IMR-90 (cell line): ENCODE measurements at regions not wholly inside any gene's neighbourhood (a gene's known extent, or its start where the extent isn't known, plus 50 kb on each side); places are given as distances from the start of the nearest gene placed in this dataset.

Experiments used
- ATAC-seq: fragments of 200-7000 bp; cut with Tn5 transposase; 2 replicates; pipeline ENCODE4 v1.9.1; 2020; ENCODE audit warnings: low read depth, mild to moderate bottlenecking, moderate library complexity
- BruUV-seq: library from RNA; stranded (reverse); fragments of 400-500 nt; replicated peaks from 2 replicates; lab custom pipeline; 2021; lab: Mats Ljungman, UMichigan
- CTCF ChIA-PET: fragments of 300-600 bp; formaldehyde crosslinking; extraction: SDS; loops from one replicate; lab custom pipeline; 2021; ENCODE audit warnings: antibody characterized with exemption; lab: Yijun Ruan, JAX
- POLR2A ChIA-PET: fragments of 300-600 bp; sonication (Branson Sonifier 250); formaldehyde crosslinking; loops from one replicate; lab custom pipeline; 2022; ENCODE audit warnings: antibody characterized with exemption; ENCODE audit not compliant: unreplicated experiment; lab: Charles Lee
- DNase-seq: peaks from one replicate; pipeline ENCODE4 v3.0.0; 2013
- H2AFZ ChIP-seq: replicated peaks from 2 replicates; pipeline ENCODE3; 2013; ENCODE audit warnings: low read length, mild to moderate bottlenecking; ENCODE audit not compliant: poor library complexity
- H2AK5ac ChIP-seq: 2 replicates; pipeline ENCODE4 v1.6.1; 2013; ENCODE audit warnings: low read depth, low read length, inconsistent platforms
- H2AK9ac ChIP-seq: replicated peaks from 2 replicates; pipeline ENCODE3; 2013; ENCODE audit warnings: mild to moderate bottlenecking, low read depth, low read length, moderate library complexity; ENCODE audit not compliant: poor library complexity
- H2BK120ac ChIP-seq: 2 replicates; pipeline ENCODE4 v1.6.1; 2013; ENCODE audit warnings: low read depth, low read length, inconsistent platforms
- H2BK15ac ChIP-seq: 3 replicates; pipeline ENCODE4 v1.6.1; 2013; ENCODE audit warnings: low read depth, low read length, inconsistent platforms
- H2BK20ac ChIP-seq: 2 replicates; pipeline ENCODE4 v1.6.1; 2013; ENCODE audit warnings: low read depth, mild to moderate bottlenecking, inconsistent platforms, low read length, moderate library complexity
- H2BK5ac ChIP-seq: 2 replicates; pipeline ENCODE4 v1.6.1; 2013; ENCODE audit warnings: mild to moderate bottlenecking, low read depth, low read length, inconsistent platforms; ENCODE audit not compliant: poor library complexity, severe bottlenecking
- H3K14ac ChIP-seq: replicated peaks from 2 replicates; pipeline ENCODE4 v1.6.1; 2013; ENCODE audit warnings: low read depth, low read length, inconsistent platforms
- H3K18ac ChIP-seq: 2 replicates; pipeline ENCODE4 v1.6.1; 2013; ENCODE audit warnings: low read depth, low read length, control low read depth
- H3K23ac ChIP-seq: 2 replicates; pipeline ENCODE4 v1.6.1; 2013; ENCODE audit warnings: low read depth, low read length, inconsistent platforms
- H3K27ac ChIP-seq: 2 replicates; pipeline ENCODE4 v1.5.1; 2013; ENCODE audit warnings: mild to moderate bottlenecking, control low read depth, low read length; ENCODE audit not compliant: insufficient read depth
- H3K27me3 ChIP-seq: 2 replicates; pipeline ENCODE4 v1.6.1; 2013; ENCODE audit warnings: low read length; ENCODE audit not compliant: control insufficient read depth, insufficient read depth
- H3K36me3 ChIP-seq: 2 replicates; pipeline ENCODE4 v1.6.1; 2013; ENCODE audit warnings: low read length, mixed read lengths; ENCODE audit not compliant: control insufficient read depth, insufficient read depth
- H3K4ac ChIP-seq: 2 replicates; pipeline ENCODE4 v1.6.1; 2013; ENCODE audit warnings: low read depth, low read length, inconsistent platforms
- H3K4me1 ChIP-seq: 2 replicates; pipeline ENCODE4 v1.6.1; 2013; ENCODE audit warnings: low read length, mixed read lengths; ENCODE audit not compliant: control insufficient read depth, insufficient read depth
- H3K4me2 ChIP-seq: 2 replicates; pipeline ENCODE4 v1.6.1; 2013; ENCODE audit warnings: low read depth, mild to moderate bottlenecking, control low read depth, low read length, moderate library complexity
- H3K4me3 ChIP-seq: 2 replicates; pipeline ENCODE4 v1.5.1; 2013; ENCODE audit warnings: low read depth, mild to moderate bottlenecking, control low read depth, low read length, moderate library complexity; ENCODE audit not compliant: insufficient read depth
- H3K56ac ChIP-seq: 2 replicates; pipeline ENCODE4 v1.6.1; 2013; ENCODE audit warnings: low read length, inconsistent platforms; ENCODE audit not compliant: insufficient read depth; ENCODE audit errors: extremely low read depth
- H3K79me1 ChIP-seq, 2 experiments: 2 replicates each; pipeline ENCODE4 v1.6.1; 2013; ENCODE audit warnings: low read length in 2 of 2, inconsistent platforms in 1 of 2, low read depth in 1 of 2
- H3K9ac ChIP-seq: 2 replicates; pipeline ENCODE4 v1.6.1; 2013; ENCODE audit warnings: low read depth, low read length, control low read depth
- H3K9me1 ChIP-seq: 2 replicates; pipeline ENCODE4 v1.6.1; 2013; ENCODE audit warnings: low read length, inconsistent platforms; ENCODE audit not compliant: insufficient read depth
- H3K9me3 ChIP-seq: 2 replicates; pipeline ENCODE4 v1.6.1; 2013; ENCODE audit warnings: low read length; ENCODE audit not compliant: control insufficient read depth, insufficient read depth
- H4K20me1 ChIP-seq: 2 replicates; pipeline ENCODE4 v1.6.1; 2013; ENCODE audit warnings: low read length, inconsistent platforms; ENCODE audit not compliant: insufficient read depth
- H4K5ac ChIP-seq: 2 replicates; pipeline ENCODE4 v1.6.1; 2013; ENCODE audit warnings: mild to moderate bottlenecking, low read depth, low read length, control low read depth
- H4K8ac ChIP-seq, 2 experiments: 2 replicates each; pipeline ENCODE4 v1.6.1; 2013; ENCODE audit warnings: low read depth in 2 of 2, low read length in 2 of 2, control low read depth in 1 of 2, inconsistent platforms in 1 of 2
- H4K91ac ChIP-seq: 2 replicates; pipeline ENCODE4 v1.6.1; 2013; ENCODE audit warnings: low read depth, low read length, inconsistent platforms; ENCODE audit not compliant: insufficient read depth
- BHLHE40 ChIP-seq: fragments of 150-350 bp; IDR thresholded peaks from 2 replicates; pipeline ENCODE4 v1.6.1; 2016; ENCODE audit warnings: mild to moderate bottlenecking, low read depth, low read length
- CEBPB ChIP-seq: IDR thresholded peaks from 2 replicates; pipeline ENCODE4 v1.6.1; 2012; ENCODE audit warnings: low read depth, low read length, improper control_type of control experiment
- FOS ChIP-seq: fragments of 150-350 bp; IDR thresholded peaks from 2 replicates; pipeline ENCODE4 v1.6.1; 2016; ENCODE audit warnings: low read depth, low read length
- MAFK ChIP-seq: IDR thresholded peaks from 2 replicates; pipeline ENCODE4 v1.6.1; 2012; ENCODE audit warnings: low read depth, low read length, improper control_type of control experiment
- MAZ ChIP-seq: IDR thresholded peaks from 2 replicates; pipeline ENCODE4 v1.6.1; 2012; ENCODE audit warnings: low read depth, mild to moderate bottlenecking, low read length, improper control_type of control experiment, moderate library complexity, borderline replicate concordance
- NFE2L2 ChIP-seq: fragments of 150-350 bp; IDR thresholded peaks from 2 replicates; pipeline ENCODE4 v1.6.1; 2016; ENCODE audit warnings: low read depth, mild to moderate bottlenecking, low read length
- POLR2A ChIP-seq: IDR thresholded peaks from 2 replicates; pipeline ENCODE4 v1.6.1; 2012; ENCODE audit warnings: mild to moderate bottlenecking, low read depth, low read length
- RAD21 ChIP-seq: IDR thresholded peaks from 2 replicates; pipeline ENCODE4 v1.6.1; 2012; ENCODE audit warnings: low read length, improper control_type of control experiment
- RFX5 ChIP-seq: IDR thresholded peaks from 2 replicates; pipeline ENCODE4 v1.8.0; 2012; ENCODE audit warnings: low read depth, mild to moderate bottlenecking, low read length, moderate library complexity
- SMC3 ChIP-seq: fragments of 150-350 bp; IDR thresholded peaks from 2 replicates; pipeline ENCODE4 v1.6.1; 2016; ENCODE audit warnings: low read depth, mild to moderate bottlenecking, antibody characterized with exemption, low read length, moderate library complexity
- WGBS, 2 experiments: methylation state at CpG; one replicate each; pipeline versions ENCODE4 v1.1.5 to v1.1.7; 2013; ENCODE audit warnings: missing lambda C conversion rate in 2 of 2; ENCODE audit not compliant: insufficient read length in 1 of 2; ENCODE audit errors: extremely low coverage in 2 of 2; 5-methylcytosine and 5-hydroxymethylcytosine counted together
- dilution Hi-C: fragments of 300-500 bp; cut with HindIII; formaldehyde crosslinking; loops from one replicate; pipeline ENCODE4 v1.14.3; 2018; ENCODE audit warnings: low sequenced_read_pairs; ENCODE audit not compliant: unreplicated experiment
- in situ Hi-C: fragments of 300-500 bp; cut with MboI; formaldehyde crosslinking; loops from 3 replicates; pipeline ENCODE4 v1.14.3; 2019; ENCODE audit warnings: low sequenced_read_pairs, inconsistent platforms, mixed read lengths
- intact Hi-C: fragments of 100-400 bp; cut with micrococcal nuclease; formaldehyde crosslinking; loops from 2 replicates; pipeline ENCODE4 v1.10.0; 2022
- TF ChIP-seq, protein P1 (sequence below): conservative IDR thresholded peaks from 2 replicates; pipeline ENCODE4 v1.5.1; 2012; ENCODE audit warnings: mild to moderate bottlenecking, low read depth, low read length, improper control_type of control experiment
- TF ChIP-seq, protein P2 (sequence below): fragments of 150-350 bp; IDR thresholded peaks from 2 replicates; pipeline ENCODE4 v1.6.1; 2017; ENCODE audit warnings: mild to moderate bottlenecking, antibody characterized with exemption, low read length, low read depth
- TF ChIP-seq, protein P3 (sequence below): fragments of 150-350 bp; IDR thresholded peaks from 2 replicates; pipeline ENCODE4 v1.6.1; 2016; ENCODE audit warnings: low read depth, mild to moderate bottlenecking, low read length, moderate library complexity, borderline replicate concordance

DNA sequence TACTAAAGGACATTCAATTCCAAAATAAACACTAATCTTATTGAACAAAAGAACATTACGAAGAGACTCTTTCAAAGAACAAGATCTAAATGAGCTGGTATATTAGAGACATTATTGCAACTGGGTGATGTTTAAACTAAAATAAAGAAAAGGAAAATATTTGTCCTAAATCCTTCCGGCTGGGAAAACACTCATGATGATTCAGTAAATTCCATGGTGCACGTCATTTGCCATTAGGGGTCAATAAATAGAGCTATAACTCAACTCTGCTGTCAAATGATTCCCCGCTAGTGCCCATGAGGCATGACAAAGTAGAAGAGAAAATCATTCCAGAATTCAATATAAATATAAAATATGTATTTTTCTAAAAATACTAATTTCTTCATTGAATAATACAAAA is 565.5 kb upstream of the TUSC1 start:
- Histone ChIP-seq H2BK120ac (peak overlapping the region; percentile 98; the same call in 1 of the 2 replicates), H3K4ac (peak overlapping the region; percentile 91; the same call in 1 of the 2 replicates), H4K20me1 (no peaks in the 10 kb centered on the region), H3K18ac (peak overlapping the region; percentile 88), H2BK20ac (peak overlapping the region; percentile 98; the same call in 1 of the 2 replicates), H2AK9ac (no peak overlapping the region), H2BK15ac (no peak overlapping the region), H3K9me1 (no peaks in the 10 kb centered on the region; the same call in 1 of the 2 replicates), H3K14ac (no peak overlapping the region), H2AK5ac (no peak overlapping the region), H3K4me1 (peaks cover 5% of the 10 kb centered on the region), H4K5ac (peak overlapping the region; percentile 78; the same call in 1 of the 2 replicates), H3K79me1 (no peaks in the 10 kb centered on the region), H3K56ac (peak overlapping the region; percentile 80; the same call in 1 of the 2 replicates), H3K23ac (no peak overlapping the region), H2AFZ (no peak overlapping the region), H3K9me3 (no peaks in the 10 kb centered on the region), H3K9ac (no peak overlapping the region), H3K4me2 (peak overlapping the region; percentile 52), H3K27ac (peak overlapping the region; percentile 78), H3K36me3 (no peaks in the 10 kb centered on the region), H3K4me3 (no peak overlapping the region), H4K91ac (no peak overlapping the region), H4K8ac (peak overlapping the region; percentile 65 to 86; a peak in 2 of 4 replicates), H3K27me3 (no peaks in the 10 kb centered on the region), H2BK5ac (peak overlapping the region; percentile 97)
- in situ Hi-C loops, result no loop called here
- no CpG with 5 or more reads among the region's 4 CpGs for WGBS, 2 experiments
- ATAC-seq, result peak; percentile 76
- TF ChIP-seq MAZ (no peak), RAD21 (no peak), RFX5 (no peak), BHLHE40 (0 out of 2 replicates have a peak, but pooled peaks have one; percentile 18), POLR2A (no peak), CEBPB (no peak), SMC3 (no peak), MAFK (peak; percentile 52; the same call in 1 of the 2 replicates), FOS (peak; percentile 68), NFE2L2 (peak; percentile 96)
- TF ChIP-seq, protein P1, sequence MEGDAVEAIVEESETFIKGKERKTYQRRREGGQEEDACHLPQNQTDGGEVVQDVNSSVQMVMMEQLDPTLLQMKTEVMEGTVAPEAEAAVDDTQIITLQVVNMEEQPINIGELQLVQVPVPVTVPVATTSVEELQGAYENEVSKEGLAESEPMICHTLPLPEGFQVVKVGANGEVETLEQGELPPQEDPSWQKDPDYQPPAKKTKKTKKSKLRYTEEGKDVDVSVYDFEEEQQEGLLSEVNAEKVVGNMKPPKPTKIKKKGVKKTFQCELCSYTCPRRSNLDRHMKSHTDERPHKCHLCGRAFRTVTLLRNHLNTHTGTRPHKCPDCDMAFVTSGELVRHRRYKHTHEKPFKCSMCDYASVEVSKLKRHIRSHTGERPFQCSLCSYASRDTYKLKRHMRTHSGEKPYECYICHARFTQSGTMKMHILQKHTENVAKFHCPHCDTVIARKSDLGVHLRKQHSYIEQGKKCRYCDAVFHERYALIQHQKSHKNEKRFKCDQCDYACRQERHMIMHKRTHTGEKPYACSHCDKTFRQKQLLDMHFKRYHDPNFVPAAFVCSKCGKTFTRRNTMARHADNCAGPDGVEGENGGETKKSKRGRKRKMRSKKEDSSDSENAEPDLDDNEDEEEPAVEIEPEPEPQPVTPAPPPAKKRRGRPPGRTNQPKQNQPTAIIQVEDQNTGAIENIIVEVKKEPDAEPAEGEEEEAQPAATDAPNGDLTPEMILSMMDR, result no peak
- TF ChIP-seq, protein P2, sequence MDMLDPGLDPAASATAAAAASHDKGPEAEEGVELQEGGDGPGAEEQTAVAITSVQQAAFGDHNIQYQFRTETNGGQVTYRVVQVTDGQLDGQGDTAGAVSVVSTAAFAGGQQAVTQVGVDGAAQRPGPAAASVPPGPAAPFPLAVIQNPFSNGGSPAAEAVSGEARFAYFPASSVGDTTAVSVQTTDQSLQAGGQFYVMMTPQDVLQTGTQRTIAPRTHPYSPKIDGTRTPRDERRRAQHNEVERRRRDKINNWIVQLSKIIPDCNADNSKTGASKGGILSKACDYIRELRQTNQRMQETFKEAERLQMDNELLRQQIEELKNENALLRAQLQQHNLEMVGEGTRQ, result no peak
- TF ChIP-seq, protein P3, sequence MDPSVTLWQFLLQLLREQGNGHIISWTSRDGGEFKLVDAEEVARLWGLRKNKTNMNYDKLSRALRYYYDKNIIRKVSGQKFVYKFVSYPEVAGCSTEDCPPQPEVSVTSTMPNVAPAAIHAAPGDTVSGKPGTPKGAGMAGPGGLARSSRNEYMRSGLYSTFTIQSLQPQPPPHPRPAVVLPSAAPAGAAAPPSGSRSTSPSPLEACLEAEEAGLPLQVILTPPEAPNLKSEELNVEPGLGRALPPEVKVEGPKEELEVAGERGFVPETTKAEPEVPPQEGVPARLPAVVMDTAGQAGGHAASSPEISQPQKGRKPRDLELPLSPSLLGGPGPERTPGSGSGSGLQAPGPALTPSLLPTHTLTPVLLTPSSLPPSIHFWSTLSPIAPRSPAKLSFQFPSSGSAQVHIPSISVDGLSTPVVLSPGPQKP, result no peak
- no TSS peak for BruUV-seq
- intact Hi-C loops, result no loop called here
- dilution Hi-C loops, result no loop called here
- ChIA-PET POLR2A (interaction anchor here (0.5 kb wide), 1 partner anchor 20 kb away, joined by 3 read pairs; no protein-coding TSS in a partner anchor), CTCF (no interaction called here)
- peak; percentile 85 for DNase-seq
